ENCODE measurements at regions not wholly inside any gene's neighbourhood (a gene's known extent, or its start where the extent isn't known, plus 50 kb on each side); places are given as distances from the start of the nearest gene placed in this dataset.

DNA sequence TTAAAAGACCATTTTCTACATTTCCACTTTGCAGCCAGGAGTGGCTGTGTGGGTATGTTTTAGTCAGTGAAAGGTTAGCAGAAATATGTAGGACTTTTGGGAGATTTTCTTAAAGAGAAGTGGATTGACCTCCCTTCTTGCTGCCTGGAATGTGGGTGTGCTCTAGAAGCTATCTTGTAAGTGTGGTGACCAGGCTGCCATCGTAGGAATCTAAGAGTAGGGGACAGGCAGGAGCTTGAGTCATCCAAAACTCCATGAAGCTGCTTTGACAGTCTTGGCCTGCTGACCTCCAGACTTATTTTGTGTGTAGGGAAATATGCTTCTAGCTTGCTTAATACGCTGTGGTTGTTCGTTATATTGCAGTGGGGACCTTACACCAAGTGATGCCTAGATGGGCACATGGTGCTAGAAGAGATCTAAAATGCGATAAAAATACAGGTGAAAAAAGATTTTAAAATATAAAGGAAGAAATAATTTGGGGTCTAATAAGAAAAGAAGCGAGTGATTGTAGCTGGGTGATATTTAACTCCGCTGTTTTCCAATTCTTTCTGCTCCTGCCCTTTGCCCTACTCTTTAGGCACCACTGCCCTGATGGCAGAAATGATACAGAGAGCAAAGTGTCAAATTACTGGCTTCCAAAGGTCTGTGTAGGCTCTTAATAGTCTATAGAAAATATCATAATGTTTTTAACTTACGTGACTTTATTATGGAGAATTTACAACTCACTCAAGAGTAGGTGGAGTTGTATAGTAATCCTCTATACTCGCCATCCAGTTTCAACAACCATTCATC, 298.2 kb upstream of the ZNF608 start:
- TF ChIP-seq, protein P1, sequence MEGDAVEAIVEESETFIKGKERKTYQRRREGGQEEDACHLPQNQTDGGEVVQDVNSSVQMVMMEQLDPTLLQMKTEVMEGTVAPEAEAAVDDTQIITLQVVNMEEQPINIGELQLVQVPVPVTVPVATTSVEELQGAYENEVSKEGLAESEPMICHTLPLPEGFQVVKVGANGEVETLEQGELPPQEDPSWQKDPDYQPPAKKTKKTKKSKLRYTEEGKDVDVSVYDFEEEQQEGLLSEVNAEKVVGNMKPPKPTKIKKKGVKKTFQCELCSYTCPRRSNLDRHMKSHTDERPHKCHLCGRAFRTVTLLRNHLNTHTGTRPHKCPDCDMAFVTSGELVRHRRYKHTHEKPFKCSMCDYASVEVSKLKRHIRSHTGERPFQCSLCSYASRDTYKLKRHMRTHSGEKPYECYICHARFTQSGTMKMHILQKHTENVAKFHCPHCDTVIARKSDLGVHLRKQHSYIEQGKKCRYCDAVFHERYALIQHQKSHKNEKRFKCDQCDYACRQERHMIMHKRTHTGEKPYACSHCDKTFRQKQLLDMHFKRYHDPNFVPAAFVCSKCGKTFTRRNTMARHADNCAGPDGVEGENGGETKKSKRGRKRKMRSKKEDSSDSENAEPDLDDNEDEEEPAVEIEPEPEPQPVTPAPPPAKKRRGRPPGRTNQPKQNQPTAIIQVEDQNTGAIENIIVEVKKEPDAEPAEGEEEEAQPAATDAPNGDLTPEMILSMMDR (IDR thresholded peaks at IDR 0.05) = no peak
- no peak for TF ChIP-seq POLR2A (IDR thresholded peaks at IDR 0.05)
